T-helper 2 cell treated with Interferon-gamma antibody and Interleukin-4, amounts not matched to agents 100 ng/mL and 5 ng/mL, for 36 hours (primary cell): ENCODE measurements at regions not wholly inside any gene's neighbourhood (a gene's known extent, or its start where the extent isn't known, plus 50 kb on each side); places are given as distances from the start of the nearest gene placed in this dataset.

Source experiments
- intact Hi-C: fragments of 100-400 bp; cut with micrococcal nuclease; formaldehyde crosslinking; loops from one replicate; pipeline ENCODE4 v1.15.1; 2023

DNA sequence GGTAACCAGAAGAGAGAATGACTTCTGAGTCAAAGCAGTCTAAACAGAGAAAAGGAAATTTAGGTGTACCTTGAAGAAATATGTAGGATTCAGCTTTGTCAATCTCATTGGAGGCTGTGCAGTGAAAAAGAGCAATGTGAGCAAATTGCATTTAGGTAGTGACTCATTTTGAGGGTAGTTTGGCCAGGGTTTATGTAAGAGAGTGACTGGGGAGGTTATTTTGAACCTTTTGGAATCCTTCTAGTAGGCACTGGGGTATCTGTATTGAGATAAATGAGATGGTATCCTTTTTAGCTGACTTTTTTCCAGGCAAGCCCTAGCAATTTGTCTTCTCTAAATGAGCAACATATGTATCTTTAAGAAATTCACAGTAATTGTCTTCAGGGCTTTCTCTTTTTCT is 95.9 kb downstream of the DISP1 start:
- intact Hi-C loops = no loop called here

DNA sequence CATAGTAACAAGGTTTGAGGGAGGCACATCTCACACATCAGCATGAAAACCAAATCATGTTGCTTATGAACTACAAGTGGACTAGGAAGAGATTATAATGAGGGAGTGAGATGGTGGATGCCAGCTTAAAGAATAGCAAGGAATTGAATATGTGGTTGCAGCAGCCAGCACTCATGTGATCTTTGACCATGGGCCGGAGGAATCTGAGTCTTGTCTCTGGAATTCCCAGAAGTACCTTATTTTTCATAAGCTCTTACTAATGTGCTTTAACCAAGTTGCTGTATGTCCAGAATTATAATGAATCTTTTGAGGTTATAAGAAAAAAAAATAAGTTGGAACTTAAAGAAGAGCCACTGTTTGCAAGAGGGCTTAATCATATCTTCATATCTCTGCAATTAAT is 97.0 kb downstream of the DISP1 start:
- intact Hi-C loops = no loop called here

DNA sequence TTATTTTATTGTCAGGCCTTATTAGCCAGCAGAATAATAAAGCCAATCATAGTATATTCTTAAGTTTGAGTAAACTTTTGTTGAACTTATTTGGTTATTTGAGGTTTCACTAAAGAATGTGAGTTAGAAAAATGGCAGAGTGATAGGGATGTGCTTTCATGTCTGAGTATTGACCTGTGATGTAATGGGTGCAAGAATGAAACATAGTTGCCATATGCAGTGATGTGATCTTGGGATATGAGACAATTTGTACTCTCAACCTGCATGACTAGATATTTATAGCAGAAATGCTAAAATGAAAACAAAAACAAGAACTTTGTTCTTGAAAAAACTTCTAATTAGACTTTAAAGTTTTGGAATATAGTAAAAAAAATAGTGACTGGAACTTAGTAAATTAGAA is 97.9 kb downstream of the DISP1 start:
- intact Hi-C loops = no loop called here

DNA sequence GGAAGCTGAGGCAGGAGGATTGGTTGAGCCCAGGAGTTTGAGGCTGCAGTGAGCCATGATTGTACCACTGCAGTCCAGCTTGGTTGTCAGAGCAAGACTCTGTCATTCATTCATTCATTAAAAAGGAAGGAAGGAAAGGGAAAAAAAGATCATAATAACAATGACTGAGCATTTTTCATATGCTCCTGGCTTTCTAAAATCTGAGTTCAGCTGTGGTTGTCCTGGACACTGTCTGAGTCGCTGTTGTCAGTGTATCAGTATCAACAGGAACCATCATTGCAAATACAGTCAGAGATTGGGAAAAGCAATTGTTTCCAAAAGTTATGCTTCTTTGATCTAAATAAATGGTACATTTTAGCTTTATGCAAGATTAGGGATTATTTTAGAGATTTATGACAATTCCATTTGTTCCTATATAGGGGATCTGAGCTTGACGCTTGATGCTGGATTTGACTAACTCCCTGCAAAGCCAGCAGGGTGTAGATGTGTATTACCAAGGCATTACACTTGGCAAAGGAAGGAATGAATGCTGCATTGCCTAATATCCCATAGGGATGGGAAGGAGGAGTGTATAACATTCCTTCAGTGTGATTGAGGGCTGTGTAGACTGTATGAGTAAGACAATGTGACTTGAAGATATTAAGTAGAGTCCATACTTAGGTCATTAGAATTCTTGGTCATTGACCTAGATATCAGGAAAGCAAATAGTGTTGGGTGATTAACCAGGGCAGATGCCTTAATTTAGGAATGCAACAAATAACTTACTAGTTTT is 100.2 kb downstream of the DISP1 start:
- intact Hi-C loops = no loop called here

DNA sequence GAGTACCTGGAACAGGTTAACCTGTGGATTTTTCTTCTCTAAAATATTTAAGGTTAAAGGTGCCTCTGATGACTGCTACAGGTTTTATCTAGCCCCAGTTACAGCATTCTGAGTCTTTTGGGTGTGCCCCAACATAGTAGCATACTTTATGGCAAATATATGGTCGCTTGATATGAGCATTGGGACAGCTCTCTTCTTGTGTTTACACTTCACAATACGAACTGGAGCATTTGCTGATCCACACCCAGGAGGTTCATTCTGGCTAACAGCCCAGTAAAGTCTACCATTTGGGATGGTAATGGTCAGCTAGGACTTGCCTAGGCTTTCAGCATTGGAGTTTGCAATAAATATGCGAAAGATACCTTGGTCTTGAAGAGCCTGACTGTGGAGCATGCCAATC is 101.3 kb downstream of the DISP1 start:
- intact Hi-C loops = no loop called here

DNA sequence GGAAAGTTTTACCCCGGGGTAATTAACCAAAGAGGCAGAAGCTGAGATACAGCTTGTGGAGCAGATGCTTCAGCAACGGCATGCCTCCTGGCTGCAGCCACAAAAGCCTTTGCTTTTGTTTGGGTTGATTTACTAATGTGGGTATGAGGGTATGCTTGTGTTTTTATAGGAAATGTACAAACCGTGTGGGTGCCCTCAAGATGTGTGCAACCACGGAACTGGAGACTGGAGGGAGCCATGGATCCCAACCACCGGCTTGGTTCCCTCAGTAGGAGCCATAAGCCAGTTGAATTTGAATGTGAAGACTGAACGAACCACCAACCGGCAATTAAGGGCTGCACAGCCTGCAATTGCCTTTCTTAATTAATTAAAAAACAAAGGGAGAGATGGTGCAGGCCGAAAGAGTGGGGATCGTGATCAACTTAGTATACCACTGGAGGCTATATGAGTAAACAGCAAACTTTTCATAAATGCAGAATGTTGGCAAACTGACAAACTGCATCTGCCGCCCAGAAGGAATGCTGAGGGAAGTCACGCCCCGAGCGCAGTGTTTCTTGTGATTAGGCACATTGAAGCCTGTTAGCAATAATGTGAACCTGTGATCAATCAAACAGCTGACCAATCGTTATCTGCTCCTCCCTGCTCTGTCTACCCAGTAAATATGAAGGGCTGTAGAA is 104.1 kb downstream of the DISP1 start:
- intact Hi-C loops = no loop called here

DNA sequence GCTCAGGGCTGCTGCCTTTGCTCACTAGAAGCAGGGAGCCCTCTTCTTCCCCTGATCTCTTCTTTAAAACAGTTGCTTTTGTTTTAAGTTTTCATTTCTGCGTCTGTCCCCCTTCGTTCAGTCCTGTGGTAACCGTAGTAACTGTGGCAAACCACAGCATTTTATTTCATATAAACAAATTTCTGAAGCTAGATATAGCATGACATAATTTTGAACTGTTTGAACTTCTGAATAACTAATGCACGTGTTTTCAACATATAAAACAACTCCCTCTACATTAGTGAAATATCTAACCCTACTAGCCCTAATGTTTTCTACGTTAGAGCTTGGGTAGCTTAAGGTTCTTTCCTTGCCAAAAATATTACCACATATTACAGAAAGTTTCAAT is 104.6 kb downstream of the DISP1 start:
- intact Hi-C loops = no loop called here

DNA sequence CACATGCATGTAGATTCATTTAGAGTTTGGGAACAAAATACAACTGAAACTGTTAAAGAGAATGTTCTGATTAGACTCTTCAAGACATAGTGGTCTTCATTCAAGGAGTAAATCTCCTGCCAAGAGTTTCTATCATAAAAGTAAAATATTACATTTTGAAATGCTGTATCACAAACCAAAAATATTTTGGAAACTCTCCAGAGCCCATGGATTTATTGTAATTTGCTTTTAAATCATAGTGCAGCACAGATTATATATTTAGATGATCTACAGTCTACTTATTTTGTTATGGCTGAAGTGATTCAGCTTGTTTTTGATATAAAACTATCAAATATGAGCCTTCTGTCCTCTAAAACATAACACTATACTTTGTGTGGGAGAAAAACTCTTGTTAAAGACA is 105.3 kb downstream of the DISP1 start:
- intact Hi-C loops = no loop called here

DNA sequence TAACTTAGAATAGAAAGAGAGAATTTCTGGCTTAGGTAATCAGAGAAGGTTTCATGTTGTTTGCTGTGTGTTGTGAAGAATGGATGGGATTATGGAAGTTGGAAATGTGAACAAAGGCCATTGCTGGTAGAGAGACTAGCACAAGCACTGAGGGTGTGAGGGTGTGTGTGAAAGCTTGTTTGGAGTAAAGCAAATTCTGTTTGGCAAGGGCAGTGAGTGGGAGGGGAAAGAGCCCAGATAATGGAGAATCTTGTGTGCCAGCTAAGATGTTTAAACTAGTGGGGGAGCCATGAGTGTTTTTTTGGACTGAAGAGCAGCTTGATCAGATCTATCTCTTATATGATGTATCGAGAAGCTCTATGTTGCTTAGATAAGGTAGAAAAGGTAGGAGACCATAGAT is 107.1 kb downstream of the DISP1 start:
- intact Hi-C loops = no loop called here

DNA sequence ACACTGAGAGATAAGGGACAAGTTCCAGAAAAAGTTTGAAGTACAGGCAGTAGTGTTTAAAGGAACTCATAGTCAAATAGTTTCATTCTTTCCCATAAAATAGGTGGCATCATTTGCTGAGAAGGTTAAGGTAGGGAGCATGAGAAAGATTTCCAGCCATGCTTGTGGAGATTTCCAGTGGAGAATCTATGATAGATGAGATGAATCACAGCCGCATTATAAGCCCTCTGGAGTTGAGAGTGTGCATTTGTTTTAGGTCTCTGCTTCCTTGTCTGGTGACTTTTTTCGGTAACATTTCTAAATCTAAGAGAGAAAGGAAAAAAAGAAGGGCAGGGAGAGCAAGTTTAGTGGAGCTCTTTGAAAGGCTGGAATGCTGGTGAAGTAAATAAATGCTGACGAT is 108.7 kb downstream of the DISP1 start:
- intact Hi-C loops = no loop called here

DNA sequence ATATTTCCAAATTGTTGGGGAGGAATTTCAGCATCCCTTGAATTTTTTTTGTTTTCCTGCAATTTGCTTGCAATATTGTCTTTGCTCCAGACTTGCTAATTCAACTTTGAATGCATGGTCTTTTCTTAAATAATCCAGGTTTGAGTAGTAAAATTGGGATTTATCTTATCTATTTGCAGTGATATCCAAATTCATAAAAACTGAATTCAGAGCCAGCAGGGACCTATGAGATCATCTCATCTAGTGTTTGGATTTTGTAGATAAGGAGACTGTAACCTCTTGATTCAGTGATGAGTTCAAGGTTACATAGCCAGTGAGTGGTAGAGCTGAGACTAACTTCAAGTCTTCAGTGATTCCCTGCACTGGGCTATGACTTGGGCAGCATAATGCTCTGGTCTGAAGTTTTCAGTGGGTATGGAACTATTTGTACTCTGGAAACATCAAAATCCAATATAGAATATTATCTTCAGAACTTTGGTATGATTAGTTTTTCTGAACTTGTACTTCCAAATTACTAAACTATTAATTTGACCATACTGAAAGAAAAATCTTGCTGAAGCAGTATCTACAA is 109.4 kb downstream of the DISP1 start:
- intact Hi-C loops = no loop called here

DNA sequence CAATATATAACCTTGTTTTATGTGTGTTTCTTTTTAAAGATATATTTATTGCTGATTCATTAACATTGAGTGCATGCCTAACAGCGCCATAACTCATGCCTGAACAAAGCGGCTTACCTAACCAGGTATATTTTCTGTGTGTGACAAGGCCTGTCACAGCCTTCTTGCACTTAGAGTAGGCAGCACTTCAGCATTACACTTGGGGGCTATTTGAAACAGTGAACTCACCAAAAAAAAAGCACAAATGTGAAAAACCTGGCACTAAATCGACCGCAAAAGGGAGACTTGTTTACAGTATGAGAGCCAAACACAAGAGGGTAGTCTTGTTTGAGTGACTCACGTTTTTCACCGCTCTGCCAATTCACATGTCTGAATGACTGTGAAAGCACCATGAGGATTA is 111.7 kb downstream of the DISP1 start:
- intact Hi-C loops = no loop called here

DNA sequence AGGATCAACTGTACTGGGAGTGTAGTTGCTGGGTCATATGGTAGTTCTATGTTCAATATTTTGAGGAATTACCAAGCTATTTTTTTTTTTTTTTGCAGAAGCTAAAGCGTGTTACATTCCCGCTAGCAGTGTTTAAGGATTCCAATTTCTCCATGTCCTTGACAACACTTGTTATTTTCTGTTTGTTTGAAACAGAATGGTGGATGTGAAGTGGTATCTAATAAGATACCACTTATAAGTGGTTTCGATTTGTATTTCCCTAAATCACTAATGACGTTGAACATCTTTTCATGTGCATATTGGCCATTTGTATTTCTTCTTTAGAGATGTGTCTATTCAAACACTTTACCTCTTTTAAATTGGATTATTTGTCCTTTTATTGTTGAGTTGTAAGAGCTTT is 112.2 kb downstream of the DISP1 start:
- intact Hi-C loops = no loop called here

DNA sequence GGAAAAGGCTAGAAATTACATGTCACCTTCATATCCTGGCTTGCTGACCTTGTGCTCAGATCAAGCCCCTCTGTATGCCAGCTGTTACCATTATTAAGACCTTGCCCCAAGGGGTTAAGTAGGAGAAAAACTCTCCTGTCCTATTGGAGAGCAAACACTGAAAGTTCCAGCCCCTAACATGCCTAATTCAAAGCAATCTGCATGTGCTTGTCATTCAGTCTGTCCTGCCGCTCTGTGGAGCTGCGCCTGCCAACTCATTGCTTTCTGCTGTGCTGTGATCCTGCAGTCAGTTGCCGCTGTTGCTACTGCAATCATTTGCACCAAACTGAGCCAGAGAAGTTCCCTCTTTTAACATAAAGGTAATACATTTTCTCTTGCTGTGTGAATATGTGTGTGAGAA is 113.4 kb downstream of the DISP1 start:
- intact Hi-C loops = no loop called here

DNA sequence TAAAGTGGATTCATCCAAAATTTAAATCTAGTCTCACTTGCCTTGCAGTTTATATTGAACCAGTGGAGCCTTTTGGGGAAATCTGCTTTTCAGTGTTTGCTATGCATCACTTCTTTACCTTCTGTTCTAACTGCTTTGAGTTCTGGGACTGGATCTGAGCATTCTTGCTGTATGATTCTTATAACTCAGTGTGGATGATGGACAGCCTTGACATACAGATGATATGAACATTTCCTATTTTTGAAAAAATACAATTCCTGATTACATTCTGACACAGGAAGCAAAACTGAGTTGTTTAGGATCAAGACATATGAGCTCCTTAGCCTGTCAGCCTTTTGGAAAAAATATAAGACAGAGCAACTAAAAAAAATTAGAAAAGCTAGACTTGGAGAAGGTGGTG is 115.2 kb downstream of the DISP1 start:
- intact Hi-C loops = no loop called here

DNA sequence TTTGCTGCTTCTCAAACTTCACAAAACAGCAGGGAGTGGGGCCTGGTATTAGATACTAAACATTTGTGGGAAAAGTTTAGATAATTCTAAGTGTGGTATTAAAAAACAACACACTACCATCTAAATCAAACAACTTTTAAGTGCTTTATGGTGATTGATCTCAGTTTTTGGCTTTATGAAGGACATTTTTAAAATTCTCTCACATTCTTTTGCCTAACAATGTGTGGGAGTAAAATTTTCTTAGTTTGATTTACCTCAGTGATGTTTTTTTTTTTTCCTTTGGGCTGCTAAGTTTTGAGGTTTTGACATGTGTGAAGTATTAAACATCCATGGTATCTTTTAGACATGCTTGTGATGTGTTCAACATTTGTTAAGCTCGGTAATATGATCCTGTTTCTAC is 116.2 kb downstream of the DISP1 start:
- intact Hi-C loops = no loop called here

DNA sequence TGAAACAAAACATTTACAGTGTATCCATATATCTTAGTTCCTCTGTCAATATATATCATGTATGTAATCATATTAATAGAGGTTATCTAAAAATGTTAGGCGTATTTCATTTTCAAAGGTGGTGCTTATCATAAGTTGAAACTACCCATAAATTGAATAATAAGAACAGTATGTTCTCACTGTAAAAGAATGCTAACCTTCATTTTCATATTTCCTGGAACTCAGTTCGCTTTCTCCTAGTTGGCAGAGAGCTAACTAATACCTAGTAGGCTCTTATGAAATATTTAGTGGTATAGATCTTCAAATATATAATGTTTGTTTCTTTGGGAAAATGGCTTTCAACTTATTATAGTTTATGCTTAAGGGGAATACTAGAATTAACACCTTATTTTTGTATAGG is 118.4 kb downstream of the DISP1 start:
- intact Hi-C loops = no loop called here

DNA sequence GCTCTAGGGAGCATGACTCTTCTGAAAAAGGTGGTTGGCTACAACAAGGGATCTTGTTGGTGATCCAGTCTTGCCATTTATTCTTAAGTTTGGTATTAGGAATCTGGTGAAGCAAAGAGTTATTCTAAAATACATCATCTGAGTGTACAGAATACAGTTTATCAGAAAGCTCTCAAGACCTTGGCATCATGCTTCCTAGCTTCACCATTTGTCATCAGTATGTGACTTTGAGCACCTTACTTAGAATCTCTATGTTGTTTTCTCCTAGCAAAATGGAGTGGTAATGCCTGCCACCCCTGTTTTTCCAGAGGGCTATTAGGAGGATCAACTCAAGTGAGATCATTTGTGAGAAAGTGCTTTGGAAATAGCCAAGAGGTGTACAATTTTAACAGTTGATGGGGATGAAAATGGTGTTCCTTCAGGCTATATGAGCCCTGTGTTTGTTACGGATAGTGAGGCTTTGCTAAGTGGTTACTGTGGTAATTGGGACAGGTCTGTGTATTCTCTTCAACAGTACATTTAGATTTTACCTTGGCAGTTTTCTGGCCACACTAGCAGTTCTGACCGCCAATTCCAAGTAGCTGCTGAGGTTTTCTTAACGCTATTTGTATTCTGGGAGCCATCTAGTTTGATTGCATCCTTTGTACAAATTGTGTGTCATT is 120.5 kb downstream of the DISP1 start:
- intact Hi-C loops = no loop called here

DNA sequence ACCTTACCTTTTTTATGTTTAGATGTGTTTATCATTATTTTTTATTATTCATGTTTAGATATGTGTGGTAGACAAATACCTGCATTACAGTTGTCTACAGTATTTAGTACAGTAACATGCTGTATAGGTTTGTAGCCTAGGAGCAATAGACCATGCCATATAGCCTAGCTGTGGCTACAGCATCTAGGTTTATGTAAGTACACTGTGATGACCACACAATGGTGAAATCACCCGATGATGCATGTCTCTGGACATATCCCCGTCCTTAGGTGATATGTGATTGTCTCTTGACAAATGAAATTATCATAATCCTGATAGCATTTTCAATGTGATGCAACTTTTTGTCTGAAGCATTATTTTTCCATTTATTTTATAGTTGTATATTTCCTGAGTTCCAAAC is 121.2 kb downstream of the DISP1 start:
- intact Hi-C loops = no loop called here

DNA sequence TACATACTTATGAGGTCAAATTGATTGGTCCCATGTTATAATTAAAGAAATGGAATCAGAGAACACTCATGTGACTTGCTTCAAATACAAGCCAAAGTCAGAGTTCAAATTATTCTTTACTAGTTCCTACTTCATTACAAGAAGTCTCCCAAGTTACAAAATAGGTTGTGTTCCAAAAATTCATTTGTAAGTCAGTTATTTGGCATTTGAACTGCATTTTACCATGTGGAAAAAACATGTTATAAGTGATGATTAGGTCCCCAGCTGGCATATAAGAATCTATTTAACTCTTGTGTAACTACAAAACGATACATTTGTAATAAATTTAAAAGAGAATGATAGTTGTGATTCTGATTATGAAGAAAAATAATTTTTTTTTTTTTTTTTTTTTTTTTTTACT is 124.1 kb downstream of the DISP1 start:
- intact Hi-C loops = no loop called here

DNA sequence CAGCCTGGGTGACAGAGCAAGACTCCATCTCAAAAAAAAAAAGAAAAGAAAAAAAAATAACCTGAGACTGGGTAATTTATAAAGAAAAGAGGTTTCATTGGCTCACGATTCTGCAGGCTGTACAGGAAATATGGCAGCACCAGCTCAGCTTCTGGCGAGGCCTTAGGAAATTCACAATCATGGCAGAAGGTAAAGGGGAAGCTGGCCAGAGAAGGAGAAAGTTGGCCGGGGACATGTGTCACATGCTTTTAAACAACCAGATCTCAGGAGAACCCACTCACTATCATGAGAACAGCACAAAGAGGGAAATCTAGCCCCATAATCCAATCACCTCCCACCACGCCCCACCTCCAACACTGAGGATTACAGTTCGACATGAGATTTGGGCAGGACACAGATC is 125.3 kb downstream of the DISP1 start:
- intact Hi-C loops = no loop called here

DNA sequence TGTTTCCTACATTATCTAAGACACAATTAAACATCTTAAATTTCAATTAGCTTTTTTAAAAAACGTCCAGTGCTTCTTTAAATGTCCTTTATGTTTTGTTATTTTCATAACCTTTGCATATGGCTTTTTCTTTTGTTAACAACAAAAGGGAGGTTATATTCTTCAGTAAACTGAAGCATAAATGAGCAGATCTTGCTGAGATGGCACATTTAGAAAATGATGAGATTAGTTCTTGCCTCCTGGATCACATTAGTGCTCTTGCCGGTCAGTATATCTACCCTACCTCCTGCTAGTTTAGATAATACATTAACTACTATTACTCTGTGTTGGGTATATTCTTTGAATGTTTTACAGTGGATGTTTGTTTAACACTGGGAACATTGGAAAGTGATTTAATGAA is 126.1 kb downstream of the DISP1 start:
- intact Hi-C loops = no loop called here
